Spinal cord (tissue), 9 donors: ENCODE measurements at regions not wholly inside any gene's neighbourhood (a gene's known extent, or its start where the extent isn't known, plus 50 kb on each side); places are given as distances from the start of the nearest gene placed in this dataset.

Experiments used
- DNase-seq, 6 donors: peaks; one replicate each; pipeline versions ENCODE4 v3.0.0 to v3.0.0-alpha.2; 2013 to 2015; ENCODE audit warnings: low spot score in 6 of 6, low read depth in 4 of 6
- H3K27ac ChIP-seq: one replicate; pipeline ENCODE4 v1.5.1; 2013; ENCODE audit warnings: low read depth, low read length, control low read depth
- H3K27me3 ChIP-seq: one replicate; pipeline ENCODE4 v1.6.1; 2013; ENCODE audit warnings: low read length; ENCODE audit not compliant: control insufficient read depth, insufficient read depth
- H3K36me3 ChIP-seq: one replicate; pipeline ENCODE4 v1.6.1; 2013; ENCODE audit warnings: low read length; ENCODE audit not compliant: control insufficient read depth, insufficient read depth
- H3K4me1 ChIP-seq: one replicate; pipeline ENCODE4 v1.6.1; 2013; ENCODE audit warnings: low read length; ENCODE audit not compliant: control insufficient read depth, insufficient read depth
- H3K4me3 ChIP-seq: one replicate; pipeline ENCODE4 v1.5.1; 2013; ENCODE audit warnings: low read depth, low read length, control low read depth
- H3K9me3 ChIP-seq: one replicate; pipeline ENCODE4 v1.6.1; 2013; ENCODE audit warnings: low read length; ENCODE audit not compliant: control insufficient read depth, insufficient read depth
- WGBS: methylation state at CpG from one replicate; pipeline ENCODE4 v1.1.5; 2013; ENCODE audit warnings: missing lambda C conversion rate; ENCODE audit not compliant: insufficient coverage; 5-methylcytosine and 5-hydroxymethylcytosine counted together
- donor health status: healthy.

DNA sequence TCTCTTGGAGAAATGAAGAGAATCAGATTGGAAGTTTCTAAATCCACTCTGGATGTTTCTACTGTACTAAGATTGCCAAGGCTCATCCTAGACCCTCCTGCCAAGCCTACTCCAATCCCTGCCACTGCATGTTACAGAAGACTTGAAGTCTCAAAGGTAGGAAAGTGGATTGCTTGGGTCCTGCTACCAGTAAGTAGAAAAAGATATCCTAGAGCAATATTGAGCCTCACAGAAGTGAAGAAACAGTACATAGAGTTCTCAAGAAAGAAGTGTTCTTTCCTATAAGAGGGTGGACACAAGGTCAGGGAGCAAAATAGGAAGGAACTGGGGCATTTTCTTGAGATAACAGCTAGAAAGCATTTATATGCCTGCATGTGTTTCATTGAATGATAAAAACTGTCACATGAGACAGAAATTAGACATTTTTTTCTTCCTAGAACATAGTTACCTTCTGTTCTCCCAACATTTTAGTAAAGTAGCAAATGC is 232.9 kb downstream of the RBM43 start:
- no peak overlapping the region for H3K4me3 ChIP-seq
- H3K27me3 ChIP-seq, result no peaks in the 10 kb centered on the region
- H3K27ac ChIP-seq, result no peak overlapping the region
- DNase-seq, result no peak
- H3K4me1 ChIP-seq, result no peaks in the 10 kb centered on the region
- H3K9me3 ChIP-seq, result no peaks in the 10 kb centered on the region
- H3K36me3 ChIP-seq, result no peaks in the 10 kb centered on the region

DNA sequence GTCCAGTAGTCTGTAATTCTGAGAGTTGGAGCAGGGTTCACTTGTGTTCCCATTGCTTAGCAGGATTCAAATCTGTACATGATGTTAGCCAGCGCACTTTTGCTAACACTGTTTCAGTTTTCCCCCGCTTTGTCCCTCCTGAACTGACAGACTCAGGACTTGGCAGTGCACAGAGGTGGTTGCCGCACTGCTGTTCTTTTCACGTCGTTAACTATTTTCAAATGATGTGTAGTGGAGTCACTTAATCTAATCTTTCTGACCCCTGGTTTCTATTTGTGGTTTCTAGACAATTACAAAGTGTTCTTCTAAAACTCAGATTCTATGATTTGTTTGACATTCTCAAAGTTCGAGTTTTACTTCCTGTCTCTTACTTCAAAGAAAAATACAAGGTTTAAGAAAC is 234.5 kb downstream of the RBM43 start:
- WGBS, result 100% methylated on average over 2 of the region's 6 CpGs
- Histone ChIP-seq H3K4me1 (no peaks in the 10 kb centered on the region), H3K27ac (no peak overlapping the region), H3K36me3 (no peaks in the 10 kb centered on the region), H3K9me3 (no peaks in the 10 kb centered on the region), H3K27me3 (no peaks in the 10 kb centered on the region), H3K4me3 (no peak overlapping the region)
- DNase-seq, result no peak

DNA sequence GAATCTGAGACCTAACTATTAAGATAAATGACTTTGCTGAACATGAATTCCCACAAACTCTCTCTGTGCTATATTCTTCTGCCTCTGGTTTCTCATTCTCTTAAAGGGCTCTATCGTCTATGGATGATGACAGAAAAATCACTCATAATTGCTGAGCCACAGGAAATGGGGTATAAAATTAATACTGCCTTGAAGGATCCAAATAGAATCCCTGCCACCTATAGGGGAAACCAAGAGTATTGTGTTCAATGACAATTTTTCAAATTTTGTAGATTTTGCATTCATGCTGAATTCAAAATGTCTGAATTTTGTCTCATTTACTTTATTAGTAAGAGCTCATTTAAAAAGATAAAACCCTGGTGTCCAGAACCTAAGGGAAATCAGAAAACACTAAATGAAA is 235.8 kb downstream of the RBM43 start:
- DNase-seq, result no peak

DNA sequence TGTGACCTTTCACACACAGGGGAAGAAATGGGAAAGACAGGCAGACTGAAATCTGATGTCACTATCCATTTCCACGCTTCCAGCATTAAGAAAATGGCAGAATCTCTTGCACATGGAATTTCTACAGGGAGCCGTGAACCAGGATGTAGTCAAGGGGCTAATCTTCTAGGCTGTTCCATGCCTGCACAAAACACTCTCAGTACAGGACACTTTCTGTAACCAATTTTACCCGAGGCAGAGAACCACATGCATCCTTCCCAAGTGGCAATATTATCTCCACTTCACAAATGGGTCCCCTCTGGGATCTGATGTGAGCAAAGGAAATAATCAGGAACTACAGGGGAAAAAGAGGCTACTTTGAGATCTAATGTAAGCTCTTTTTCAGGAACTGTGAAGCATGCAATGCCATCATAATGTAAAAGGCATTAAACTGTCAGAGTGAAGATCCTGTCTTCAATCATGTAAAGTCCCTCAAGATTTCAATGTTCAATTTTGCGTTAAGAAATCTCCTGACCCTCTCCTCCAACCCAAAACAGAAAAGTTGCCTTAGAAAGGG is 236.9 kb downstream of the RBM43 start:
- Histone ChIP-seq H3K9me3 (no peaks in the 10 kb centered on the region), H3K4me3 (no peak overlapping the region), H3K27ac (no peak overlapping the region), H3K36me3 (no peaks in the 10 kb centered on the region), H3K4me1 (no peaks in the 10 kb centered on the region), H3K27me3 (no peaks in the 10 kb centered on the region)
- WGBS, result 87% methylated on average over 2 of the region's 4 CpGs
- DNase-seq, result no peak

More for the DNA sequence above, 235.8 kb downstream of the RBM43 start:
- H3K4me3 ChIP-seq, result no peak overlapping the region
- H3K36me3 ChIP-seq, result no peaks in the 10 kb centered on the region
- H3K27ac ChIP-seq, result no peak overlapping the region
- WGBS, result no CpG with 5 or more reads among the region's 1 CpG
- H3K4me1 ChIP-seq, result no peaks in the 10 kb centered on the region
- no peaks in the 10 kb centered on the region for H3K27me3 ChIP-seq
- H3K9me3 ChIP-seq, result no peaks in the 10 kb centered on the region

DNA sequence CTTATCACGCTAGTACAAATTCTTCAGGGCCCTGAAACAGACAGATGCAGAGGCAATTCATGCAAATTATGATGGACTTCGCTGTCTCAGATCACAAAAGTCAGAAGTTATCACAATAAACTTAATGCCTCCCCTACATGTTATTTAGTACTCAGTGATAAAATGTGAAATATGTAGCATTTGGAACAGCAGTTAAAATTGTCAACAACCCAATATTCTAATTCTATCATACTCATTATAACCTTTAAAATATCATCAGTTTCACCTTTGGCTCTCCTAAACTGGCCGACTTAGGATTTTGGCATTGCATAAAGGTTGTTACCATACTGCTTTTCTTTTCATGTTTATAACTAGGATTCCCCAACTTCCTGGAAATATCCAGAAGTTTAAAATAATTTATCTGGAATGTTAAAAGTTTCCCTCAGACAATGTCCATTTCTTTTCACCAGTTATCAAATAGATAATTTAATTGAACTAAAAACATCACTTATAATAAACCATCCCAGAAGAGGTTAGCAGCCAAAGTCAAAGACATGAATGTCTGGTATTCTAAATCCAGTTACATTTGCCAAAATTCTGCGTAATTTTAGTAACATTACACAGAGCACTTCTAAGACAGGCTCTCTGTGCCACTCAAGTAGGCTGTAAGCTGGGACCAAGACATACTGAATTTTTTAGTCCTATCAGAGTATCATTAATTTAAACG is 239.8 kb downstream of the RBM43 start:
- no peak overlapping the region for H3K4me3 ChIP-seq
- no peaks in the 10 kb centered on the region for H3K9me3 ChIP-seq
- H3K4me1 ChIP-seq, result no peaks in the 10 kb centered on the region
- no peaks in the 10 kb centered on the region for H3K36me3 ChIP-seq
- WGBS, result no CpG with 5 or more reads among the region's 5 CpGs
- no peak overlapping the region for H3K27ac ChIP-seq
- no peak for DNase-seq
- no peaks in the 10 kb centered on the region for H3K27me3 ChIP-seq

DNA sequence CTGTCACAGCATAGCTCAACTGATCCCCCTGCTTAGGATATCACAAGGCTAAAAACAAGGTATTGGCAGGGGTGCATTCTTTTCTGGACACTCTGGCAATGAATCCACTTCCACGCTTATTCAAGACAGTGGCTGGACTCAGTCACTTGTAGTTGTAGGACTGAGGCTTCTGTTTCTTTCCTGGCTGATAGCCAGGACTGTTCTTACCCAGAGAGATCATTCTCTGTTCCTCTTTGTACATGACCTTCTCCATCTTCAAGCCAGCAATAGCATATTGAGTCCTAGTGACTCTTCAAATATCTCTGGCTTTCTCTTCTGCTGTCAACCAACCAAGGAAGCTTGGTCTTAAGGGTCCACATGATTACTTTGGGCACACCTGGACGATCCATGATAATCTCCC is 241.3 kb downstream of the RBM43 start:
- Histone ChIP-seq H3K4me3 (no peak overlapping the region), H3K9me3 (no peaks in the 10 kb centered on the region), H3K27me3 (no peaks in the 10 kb centered on the region), H3K27ac (no peak overlapping the region), H3K4me1 (no peaks in the 10 kb centered on the region), H3K36me3 (no peaks in the 10 kb centered on the region)
- no peak for DNase-seq
- no CpG with 5 or more reads among the region's 2 CpGs for WGBS

DNA sequence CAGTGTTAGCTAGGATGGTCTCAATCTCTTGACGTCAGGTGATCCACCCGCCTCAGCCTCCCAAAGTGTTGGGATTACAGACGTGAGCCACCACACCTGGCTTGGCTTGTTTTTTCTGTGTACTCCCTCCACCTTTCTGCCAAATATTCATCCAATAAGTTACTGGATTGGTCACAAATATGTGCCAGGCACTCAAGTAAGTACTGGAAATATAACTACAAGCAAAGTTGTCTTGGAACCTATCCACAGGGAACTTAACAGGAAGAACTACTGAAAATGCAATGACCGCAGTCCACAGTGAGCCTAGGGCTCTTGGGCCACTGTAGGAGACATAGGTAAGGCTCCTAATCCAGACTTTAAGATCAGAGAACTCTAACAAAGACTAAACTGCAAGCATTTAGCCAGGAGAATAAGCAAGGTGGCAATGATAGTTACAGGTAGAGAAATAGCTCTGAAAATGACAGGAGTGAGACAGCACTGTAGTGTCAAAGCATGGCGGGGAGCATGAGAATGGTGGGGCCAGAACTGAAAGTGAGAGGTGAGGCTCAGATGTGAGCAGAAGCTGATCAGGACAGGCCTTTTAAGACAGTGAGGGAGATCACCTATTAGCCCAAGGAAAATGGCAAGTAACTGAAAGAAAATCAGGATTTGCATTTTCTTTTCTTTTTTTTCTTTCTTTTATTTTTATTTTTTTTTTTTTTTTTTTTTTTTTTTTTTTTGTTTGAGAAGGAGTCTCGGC is 252.1 kb downstream of the RBM43 start:
- H3K27me3 ChIP-seq, result no peaks in the 10 kb centered on the region
- H3K36me3 ChIP-seq, result no peaks in the 10 kb centered on the region
- WGBS, result 100% methylated on average over 3 of the region's 6 CpGs
- DNase-seq, result no peak
- no peak overlapping the region for H3K27ac ChIP-seq
- no peak overlapping the region for H3K4me3 ChIP-seq
- peaks cover 5% of the 10 kb centered on the region for H3K4me1 ChIP-seq
- H3K9me3 ChIP-seq, result no peaks in the 10 kb centered on the region

DNA sequence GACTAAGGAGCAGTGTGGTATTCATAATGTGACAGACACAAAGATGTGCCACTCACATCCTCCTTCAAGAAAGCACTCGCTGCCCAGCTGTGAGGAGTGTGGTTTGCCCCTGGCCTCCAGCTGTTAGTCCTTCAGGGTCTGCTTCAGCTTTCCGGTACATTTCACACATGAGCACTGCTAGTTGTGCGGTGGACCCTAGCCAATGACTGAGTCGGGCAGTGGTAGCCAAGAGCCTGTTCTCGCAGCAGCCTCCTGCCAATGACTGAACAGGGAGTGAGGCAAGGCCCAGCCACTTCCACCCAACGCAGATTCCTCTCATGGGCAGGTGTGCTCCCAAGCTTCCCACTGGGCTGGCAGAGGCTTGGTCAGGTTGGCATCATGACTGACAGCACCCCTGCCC is 254.3 kb downstream of the RBM43 start:
- Histone ChIP-seq H3K27me3 (no peaks in the 10 kb centered on the region), H3K4me1 (peaks cover 5% of the 10 kb centered on the region), H3K27ac (no peak overlapping the region), H3K9me3 (no peaks in the 10 kb centered on the region), H3K4me3 (no peak overlapping the region), H3K36me3 (no peaks in the 10 kb centered on the region)
- WGBS, result 30% methylated on average over 6 of the region's 6 CpGs
- DNase-seq, result peak in 3 of 6 donors; percentile 12 to 81 (median 80)

DNA sequence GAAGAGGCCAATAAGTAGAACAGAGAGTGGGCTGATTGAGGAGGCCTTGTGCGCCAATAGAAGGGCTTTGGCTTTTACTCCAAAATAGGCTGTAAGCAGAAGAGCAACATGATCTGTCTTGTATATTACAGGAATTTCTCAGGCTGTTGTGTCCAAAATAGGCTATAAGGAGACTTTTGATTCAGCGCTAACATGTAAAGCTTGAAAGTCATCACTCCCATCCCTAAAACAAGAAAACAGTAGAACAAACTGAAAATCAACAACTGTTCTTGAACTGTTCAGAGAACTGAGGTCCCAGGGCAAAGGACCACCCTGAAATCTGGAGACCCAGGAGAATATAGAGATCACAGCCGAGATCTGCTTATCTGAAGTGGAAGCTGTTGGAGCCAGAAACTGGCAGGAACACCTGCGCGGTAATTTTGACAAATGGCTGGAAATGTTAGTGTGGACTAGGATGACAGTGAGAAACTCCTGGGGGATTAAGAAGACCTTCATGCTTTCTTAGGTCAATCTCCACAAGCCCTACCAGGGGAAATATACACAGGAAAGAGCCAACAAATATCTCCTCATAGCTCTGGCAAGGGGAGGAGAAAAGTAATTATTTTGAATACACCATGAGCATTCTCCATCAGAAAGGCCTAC is 258.6 kb downstream of the RBM43 start:
- no peaks in the 10 kb centered on the region for H3K36me3 ChIP-seq
- no peak overlapping the region for H3K27ac ChIP-seq
- H3K9me3 ChIP-seq, result no peaks in the 10 kb centered on the region
- no peak overlapping the region for H3K4me3 ChIP-seq
- 100% methylated on average over 3 of the region's 5 CpGs for WGBS
- no peaks in the 10 kb centered on the region for H3K27me3 ChIP-seq
- DNase-seq, result no peak
- peaks cover 5% of the 10 kb centered on the region for H3K4me1 ChIP-seq
